ENCODE measurements at regions not wholly inside any gene's neighbourhood (a gene's known extent, or its start where the extent isn't known, plus 50 kb on each side); places are given as distances from the start of the nearest gene placed in this dataset.

DNA sequence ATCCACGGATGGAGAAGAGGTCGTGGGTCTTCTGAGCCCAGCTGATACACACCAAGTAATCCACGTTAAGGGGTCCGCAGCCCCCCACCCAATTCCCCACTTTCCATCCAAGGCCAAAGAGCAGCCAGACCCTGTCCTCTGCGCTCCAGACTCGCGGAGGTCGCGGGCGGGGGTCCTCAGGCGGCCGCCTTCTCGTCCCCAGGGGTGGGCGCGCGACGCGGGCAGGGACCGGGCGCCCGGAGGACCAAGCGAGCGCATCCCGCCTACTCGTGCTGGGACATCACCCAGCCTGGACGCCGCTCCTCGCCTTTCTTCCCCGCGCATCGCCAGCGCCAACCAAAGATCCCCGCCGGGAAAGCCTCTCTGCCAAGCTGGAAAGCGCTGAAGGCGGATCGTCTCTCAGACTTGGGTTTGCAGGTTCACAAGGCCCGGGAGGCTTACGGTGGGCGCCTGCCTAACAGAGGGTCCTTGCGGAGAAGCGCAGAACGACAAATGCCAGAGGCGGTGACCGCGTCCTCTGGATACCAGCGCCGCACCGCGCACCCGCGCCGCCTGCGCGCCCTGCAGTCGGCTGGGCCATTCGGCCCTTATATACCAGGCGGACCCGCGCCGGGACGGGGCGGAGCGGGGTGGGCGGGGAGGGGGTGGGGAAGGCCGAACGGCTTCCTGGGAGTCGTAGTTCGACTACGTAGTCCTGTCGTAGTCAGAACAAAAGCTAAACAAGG, 471.6 kb downstream of the SOX9 start:
- peaks cover 2 to 21% (median 6%) of the 10 kb centered on the region in 3 donors for H3K27me3 ChIP-seq (ENCODE audit: control insufficient read depth in 3 of 3, insufficient read depth in 3 of 3, low read length in 2 of 3)
- peak overlapping the region; percentile 50 to 65 for H3K9ac ChIP-seq (ENCODE audit: insufficient read depth in 1 of 2, low read length in 2 of 2)
- TF ChIP-seq, protein P1, sequence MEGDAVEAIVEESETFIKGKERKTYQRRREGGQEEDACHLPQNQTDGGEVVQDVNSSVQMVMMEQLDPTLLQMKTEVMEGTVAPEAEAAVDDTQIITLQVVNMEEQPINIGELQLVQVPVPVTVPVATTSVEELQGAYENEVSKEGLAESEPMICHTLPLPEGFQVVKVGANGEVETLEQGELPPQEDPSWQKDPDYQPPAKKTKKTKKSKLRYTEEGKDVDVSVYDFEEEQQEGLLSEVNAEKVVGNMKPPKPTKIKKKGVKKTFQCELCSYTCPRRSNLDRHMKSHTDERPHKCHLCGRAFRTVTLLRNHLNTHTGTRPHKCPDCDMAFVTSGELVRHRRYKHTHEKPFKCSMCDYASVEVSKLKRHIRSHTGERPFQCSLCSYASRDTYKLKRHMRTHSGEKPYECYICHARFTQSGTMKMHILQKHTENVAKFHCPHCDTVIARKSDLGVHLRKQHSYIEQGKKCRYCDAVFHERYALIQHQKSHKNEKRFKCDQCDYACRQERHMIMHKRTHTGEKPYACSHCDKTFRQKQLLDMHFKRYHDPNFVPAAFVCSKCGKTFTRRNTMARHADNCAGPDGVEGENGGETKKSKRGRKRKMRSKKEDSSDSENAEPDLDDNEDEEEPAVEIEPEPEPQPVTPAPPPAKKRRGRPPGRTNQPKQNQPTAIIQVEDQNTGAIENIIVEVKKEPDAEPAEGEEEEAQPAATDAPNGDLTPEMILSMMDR (IDR thresholded peaks at IDR 0.05; ENCODE audit: control extremely low read depth, extremely low read depth): no peak
- peaks cover 0 to 36% (median 12%) of the 10 kb centered on the region in 5 donors for H3K4me1 ChIP-seq (ENCODE audit: control insufficient read depth in 5 of 5, insufficient read depth in 5 of 5, low read length in 5 of 5)
- peak; percentile 85 to 91 (median 91) for DNase-seq
- H3K36me3 ChIP-seq (ENCODE audit: control insufficient read depth in 4 of 4, insufficient read depth in 4 of 4, low read length in 4 of 4): no peaks in the 10 kb centered on the region
- H3K27ac ChIP-seq (ENCODE audit: low read depth in 1 of 2, low read length in 1 of 2): peak overlapping the region in 1 of 2 donors; percentile 83
- WGBS, 2 donors: 1 to 2% methylated on average over 68 to 71 of the region's 71 CpGs
- peak; percentile 69 for ATAC-seq (ENCODE audit: insufficient read depth, low FRiP score)
- H3K4me3 ChIP-seq: peak overlapping the region; percentile 44
- H3K9me3 ChIP-seq (ENCODE audit: control insufficient read depth in 4 of 4, insufficient read depth in 3 of 4, low read length in 3 of 4): peaks cover 0 to 2% (median 0%) of the 10 kb centered on the region in 4 donors

DNA sequence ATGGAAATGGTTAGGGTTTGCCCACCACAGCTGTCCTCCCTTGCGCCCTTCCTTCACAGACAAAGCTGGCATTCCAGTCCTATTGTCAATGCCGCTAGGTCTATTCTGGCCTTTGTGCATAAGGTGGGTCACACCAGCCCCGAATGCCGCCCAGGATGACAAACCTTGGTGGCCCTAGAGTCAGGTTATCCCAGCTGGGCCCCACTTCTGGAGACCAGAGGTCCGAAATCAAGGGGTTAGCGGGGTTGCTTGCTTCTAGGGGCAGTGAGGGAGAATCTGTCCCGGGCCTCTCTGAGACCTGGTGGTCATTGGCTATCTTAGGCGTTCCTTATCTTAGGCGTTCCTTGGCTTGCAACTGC, 472.1 kb downstream of the SOX9 start:
- no peak overlapping the region for H3K27ac ChIP-seq (ENCODE audit: low read depth in 1 of 2, low read length in 1 of 2)
- peaks cover 0 to 32% (median 9%) of the 10 kb centered on the region in 5 donors for H3K4me1 ChIP-seq (ENCODE audit: control insufficient read depth in 5 of 5, insufficient read depth in 5 of 5, low read length in 5 of 5)
- DNase-seq (no peak), ATAC-seq (ENCODE audit: insufficient read depth, low FRiP score) (no peak)
- 86 to 88% methylated on average over 9 of the region's 9 CpGs for WGBS, 2 donors
- no peak overlapping the region for H3K9ac ChIP-seq (ENCODE audit: insufficient read depth in 1 of 2, low read length in 2 of 2)
- TF ChIP-seq, protein P1 (IDR thresholded peaks at IDR 0.05; ENCODE audit: control extremely low read depth, extremely low read depth): no peak
- peaks cover 0 to 2% (median 0%) of the 10 kb centered on the region in 4 donors for H3K9me3 ChIP-seq (ENCODE audit: control insufficient read depth in 4 of 4, insufficient read depth in 3 of 4, low read length in 3 of 4)
- H3K36me3 ChIP-seq (ENCODE audit: control insufficient read depth in 4 of 4, insufficient read depth in 4 of 4, low read length in 4 of 4): no peaks in the 10 kb centered on the region
- peaks cover 2 to 21% (median 6%) of the 10 kb centered on the region in 3 donors for H3K27me3 ChIP-seq (ENCODE audit: control insufficient read depth in 3 of 3, insufficient read depth in 3 of 3, low read length in 2 of 3)
- no peak overlapping the region for H3K4me3 ChIP-seq

DNA sequence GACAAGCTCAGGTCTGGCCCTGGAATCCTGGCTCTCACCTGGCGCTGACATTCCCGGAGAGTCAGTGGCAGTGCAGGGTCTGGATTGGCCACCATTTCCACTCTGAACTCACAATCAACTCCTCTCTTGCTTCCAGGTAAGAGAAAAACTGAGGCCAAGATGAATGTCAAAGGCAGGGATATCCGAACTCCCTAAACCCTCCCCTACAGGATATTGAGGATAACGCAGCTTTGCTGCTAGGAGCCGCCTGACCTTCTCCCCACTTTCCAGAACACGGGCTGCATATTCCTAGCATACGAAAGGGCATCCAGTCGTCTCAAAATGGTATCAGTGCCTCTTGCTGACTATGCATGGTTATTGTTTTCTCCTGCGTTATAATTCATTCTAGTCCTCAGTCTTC, 473.4 kb downstream of the SOX9 start:
- 76 to 85% methylated on average over 9 of the region's 9 CpGs for WGBS, 2 donors
- DNase-seq: no peak

More for the DNA sequence above, 473.4 kb downstream of the SOX9 start:
- Histone ChIP-seq H3K4me3 (no peak overlapping the region), H3K27ac (ENCODE audit: low read depth in 1 of 2, low read length in 1 of 2) (no peak overlapping the region), H3K9ac (ENCODE audit: insufficient read depth in 1 of 2, low read length in 2 of 2) (no peak overlapping the region), H3K36me3 (ENCODE audit: control insufficient read depth in 4 of 4, insufficient read depth in 4 of 4, low read length in 4 of 4) (no peaks in the 10 kb centered on the region), H3K27me3 (ENCODE audit: control insufficient read depth in 3 of 3, insufficient read depth in 3 of 3, low read length in 2 of 3) (peaks cover 2 to 17% (median 6%) of the 10 kb centered on the region in 3 donors), H3K9me3 (ENCODE audit: control insufficient read depth in 4 of 4, insufficient read depth in 3 of 4, low read length in 3 of 4) (peaks cover 0 to 2% (median 0%) of the 10 kb centered on the region in 4 donors), H3K4me1 (ENCODE audit: control insufficient read depth in 5 of 5, insufficient read depth in 5 of 5, low read length in 5 of 5) (peaks cover 0 to 19% (median 6%) of the 10 kb centered on the region in 5 donors)
- TF ChIP-seq, protein P1 (IDR thresholded peaks at IDR 0.05; ENCODE audit: control extremely low read depth, extremely low read depth): no peak
- ATAC-seq (ENCODE audit: insufficient read depth, low FRiP score): no peak
